ENCODE measurements at regions not wholly inside any gene's neighbourhood (a gene's known extent, or its start where the extent isn't known, plus 50 kb on each side); places are given as distances from the start of the nearest gene placed in this dataset.
"Not testable (repeated sequence)": the region's sequence is repeated elsewhere in the genome, so short reads cannot be mapped to it uniquely, and the experiment has no call there.

GRCh38 chr2:89894988-89895387 is 1203.5 kb downstream of the RPIA start:
- H3K9me3 Mint-ChIP-seq; H3K9me3 ChIP-seq (ENCODE audit: control insufficient read depth in 1 of 2, insufficient read depth in 1 of 2, low read length in 2 of 2); H3K27ac ChIP-seq (ENCODE audit: low read depth in 1 of 2, low read length in 2 of 2); DNase-seq; ATAC-seq (ENCODE audit: poor library complexity); H3K4me1 ChIP-seq (ENCODE audit: insufficient read depth, low read length); H3K4me3 Mint-ChIP-seq; H3K36me3 Mint-ChIP-seq (ENCODE audit: low read depth); H3K27ac Mint-ChIP-seq; H3K27me3 Mint-ChIP-seq; POLR2A ChIA-PET; H3K36me3 ChIP-seq (ENCODE audit: insufficient read depth, low read length); H3K4me3 ChIP-seq (ENCODE audit: low read length); H3K27me3 ChIP-seq (ENCODE audit: control insufficient read depth in 1 of 2, insufficient read depth in 2 of 2, low read length in 2 of 2); H3K4me1 Mint-ChIP-seq (ENCODE audit: low read depth); CTCF ChIA-PET; intact Hi-C loops (cut with DNase I, micrococcal nuclease): not testable (repeated sequence)

DNA sequence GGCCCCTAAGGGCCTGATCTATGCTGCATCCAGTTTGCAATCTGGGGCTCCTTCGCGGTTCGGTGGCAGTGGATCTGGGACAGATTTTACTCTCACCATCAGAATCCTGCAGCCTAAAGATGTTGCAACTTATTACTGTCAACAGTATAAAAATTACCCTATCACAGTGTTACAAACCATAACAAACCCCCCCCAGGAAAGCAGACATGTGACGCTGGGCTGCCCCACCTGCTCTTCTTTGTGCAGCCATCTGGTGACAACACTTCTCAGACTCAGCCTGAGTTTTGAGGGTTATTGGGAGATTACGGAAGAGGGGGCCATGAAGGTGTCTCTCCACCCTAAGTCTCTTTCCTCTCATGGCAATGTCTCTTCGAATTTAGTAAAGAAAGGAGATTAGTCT is 1204.2 kb downstream of the RPIA start:
- H3K4me3 ChIP-seq (ENCODE audit: low read length); H3K27ac Mint-ChIP-seq; CTCF ChIA-PET; H3K36me3 ChIP-seq (ENCODE audit: insufficient read depth, low read length); H3K27ac ChIP-seq (ENCODE audit: low read depth in 1 of 2, low read length in 2 of 2); H3K4me1 Mint-ChIP-seq (ENCODE audit: low read depth); ATAC-seq (ENCODE audit: poor library complexity); H3K4me1 ChIP-seq (ENCODE audit: insufficient read depth, low read length); intact Hi-C loops (cut with DNase I, micrococcal nuclease); H3K4me3 Mint-ChIP-seq; H3K36me3 Mint-ChIP-seq (ENCODE audit: low read depth); H3K9me3 ChIP-seq (ENCODE audit: control insufficient read depth in 1 of 2, insufficient read depth in 1 of 2, low read length in 2 of 2); H3K9me3 Mint-ChIP-seq; POLR2A ChIA-PET; H3K27me3 ChIP-seq (ENCODE audit: control insufficient read depth in 1 of 2, insufficient read depth in 2 of 2, low read length in 2 of 2); H3K27me3 Mint-ChIP-seq; DNase-seq: not testable (repeated sequence)

DNA sequence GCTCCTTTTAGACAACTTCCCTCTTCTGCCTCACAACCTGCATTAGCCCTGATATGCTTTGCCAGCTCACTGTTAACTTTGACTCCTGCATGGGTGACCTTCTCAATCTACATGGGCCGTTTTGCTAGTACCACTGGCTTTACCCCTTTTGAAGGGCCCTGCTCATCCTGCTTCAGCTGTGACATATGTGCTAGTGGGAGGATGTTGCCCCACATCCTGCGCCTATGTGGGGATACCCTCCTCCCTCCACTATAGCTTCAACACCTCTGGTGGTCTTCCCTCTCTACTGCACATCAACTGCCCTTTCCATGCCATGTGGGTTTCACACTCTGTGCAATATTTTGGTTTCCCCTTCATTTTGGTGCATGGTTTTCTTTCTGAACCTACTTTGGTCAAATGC is 1235.5 kb downstream of the RPIA start:
- H3K27ac ChIP-seq (ENCODE audit: low read depth in 1 of 2, low read length in 2 of 2); DNase-seq; H3K4me3 Mint-ChIP-seq; CTCF ChIA-PET; H3K9me3 ChIP-seq (ENCODE audit: control insufficient read depth in 1 of 2, insufficient read depth in 1 of 2, low read length in 2 of 2); H3K4me1 Mint-ChIP-seq (ENCODE audit: low read depth); H3K36me3 ChIP-seq (ENCODE audit: insufficient read depth, low read length); H3K27me3 Mint-ChIP-seq; intact Hi-C loops (cut with DNase I, micrococcal nuclease); POLR2A ChIA-PET; H3K9me3 Mint-ChIP-seq; H3K27me3 ChIP-seq (ENCODE audit: control insufficient read depth in 1 of 2, insufficient read depth in 2 of 2, low read length in 2 of 2); ATAC-seq (ENCODE audit: poor library complexity); H3K27ac Mint-ChIP-seq; H3K4me3 ChIP-seq (ENCODE audit: low read length); H3K4me1 ChIP-seq (ENCODE audit: insufficient read depth, low read length); H3K36me3 Mint-ChIP-seq (ENCODE audit: low read depth): not testable (repeated sequence)

GRCh38 chr2:89935436-89935835 is 1244.0 kb downstream of the RPIA start:
- intact Hi-C loops (cut with DNase I, micrococcal nuclease); H3K4me1 ChIP-seq (ENCODE audit: insufficient read depth, low read length); H3K36me3 Mint-ChIP-seq (ENCODE audit: low read depth); H3K4me3 ChIP-seq (ENCODE audit: low read length); POLR2A ChIA-PET; H3K27ac ChIP-seq (ENCODE audit: low read depth in 1 of 2, low read length in 2 of 2); H3K27me3 Mint-ChIP-seq; ATAC-seq (ENCODE audit: poor library complexity); H3K9me3 Mint-ChIP-seq; CTCF ChIA-PET; H3K4me1 Mint-ChIP-seq (ENCODE audit: low read depth); DNase-seq; H3K27me3 ChIP-seq (ENCODE audit: control insufficient read depth in 1 of 2, insufficient read depth in 2 of 2, low read length in 2 of 2); H3K27ac Mint-ChIP-seq; H3K36me3 ChIP-seq (ENCODE audit: insufficient read depth, low read length); H3K4me3 Mint-ChIP-seq; H3K9me3 ChIP-seq (ENCODE audit: control insufficient read depth in 1 of 2, insufficient read depth in 1 of 2, low read length in 2 of 2): not testable (repeated sequence)

GRCh38 chr2:89936011-89936410 is 1244.5 kb downstream of the RPIA start:
- H3K27me3 Mint-ChIP-seq; POLR2A ChIA-PET; H3K4me1 Mint-ChIP-seq (ENCODE audit: low read depth); DNase-seq; CTCF ChIA-PET; H3K27ac ChIP-seq (ENCODE audit: low read depth in 1 of 2, low read length in 2 of 2); intact Hi-C loops (cut with DNase I, micrococcal nuclease); H3K36me3 ChIP-seq (ENCODE audit: insufficient read depth, low read length); H3K9me3 Mint-ChIP-seq; ATAC-seq (ENCODE audit: poor library complexity); H3K9me3 ChIP-seq (ENCODE audit: control insufficient read depth in 1 of 2, insufficient read depth in 1 of 2, low read length in 2 of 2); H3K4me1 ChIP-seq (ENCODE audit: insufficient read depth, low read length); H3K36me3 Mint-ChIP-seq (ENCODE audit: low read depth); H3K27me3 ChIP-seq (ENCODE audit: control insufficient read depth in 1 of 2, insufficient read depth in 2 of 2, low read length in 2 of 2); H3K4me3 Mint-ChIP-seq; H3K4me3 ChIP-seq (ENCODE audit: low read length); H3K27ac Mint-ChIP-seq: not testable (repeated sequence)

DNA sequence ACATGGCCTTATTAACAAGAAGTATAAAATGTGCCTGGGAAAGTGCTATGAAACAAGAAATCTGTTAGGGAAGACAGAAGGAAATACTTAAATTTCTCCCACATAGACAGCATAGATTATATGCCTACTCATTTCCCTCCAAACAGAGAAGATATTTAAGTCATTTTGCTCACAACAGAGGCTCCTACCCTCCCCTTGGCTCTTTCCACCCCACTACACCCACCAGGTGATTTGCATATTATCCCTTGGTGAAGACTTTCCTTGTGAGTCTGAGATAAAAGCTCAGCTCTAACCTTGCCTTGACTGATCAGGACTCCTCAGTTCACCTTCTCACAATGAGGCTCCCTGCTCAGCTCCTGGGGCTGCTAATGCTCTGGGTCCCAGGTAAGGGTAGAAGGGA is 1245.1 kb downstream of the RPIA start:
- intact Hi-C loops (cut with DNase I, micrococcal nuclease); H3K4me3 ChIP-seq (ENCODE audit: low read length); H3K27ac ChIP-seq (ENCODE audit: low read depth in 1 of 2, low read length in 2 of 2); DNase-seq; H3K4me3 Mint-ChIP-seq; CTCF ChIA-PET; H3K27ac Mint-ChIP-seq; H3K9me3 Mint-ChIP-seq; H3K4me1 Mint-ChIP-seq (ENCODE audit: low read depth); POLR2A ChIA-PET; H3K4me1 ChIP-seq (ENCODE audit: insufficient read depth, low read length); H3K9me3 ChIP-seq (ENCODE audit: control insufficient read depth in 1 of 2, insufficient read depth in 1 of 2, low read length in 2 of 2); H3K36me3 ChIP-seq (ENCODE audit: insufficient read depth, low read length); H3K36me3 Mint-ChIP-seq (ENCODE audit: low read depth); H3K27me3 Mint-ChIP-seq; H3K27me3 ChIP-seq (ENCODE audit: control insufficient read depth in 1 of 2, insufficient read depth in 2 of 2, low read length in 2 of 2); ATAC-seq (ENCODE audit: poor library complexity): not testable (repeated sequence)

GRCh38 chr2:89938756-89939155 is 1247.3 kb downstream of the RPIA start:
- CTCF ChIA-PET; ATAC-seq (ENCODE audit: poor library complexity); H3K36me3 ChIP-seq (ENCODE audit: insufficient read depth, low read length); H3K27me3 ChIP-seq (ENCODE audit: control insufficient read depth in 1 of 2, insufficient read depth in 2 of 2, low read length in 2 of 2); H3K27me3 Mint-ChIP-seq; POLR2A ChIA-PET; H3K4me1 ChIP-seq (ENCODE audit: insufficient read depth, low read length); intact Hi-C loops (cut with DNase I, micrococcal nuclease); H3K9me3 ChIP-seq (ENCODE audit: control insufficient read depth in 1 of 2, insufficient read depth in 1 of 2, low read length in 2 of 2); H3K4me3 ChIP-seq (ENCODE audit: low read length); H3K9me3 Mint-ChIP-seq; H3K36me3 Mint-ChIP-seq (ENCODE audit: low read depth); H3K4me1 Mint-ChIP-seq (ENCODE audit: low read depth); H3K4me3 Mint-ChIP-seq; DNase-seq; H3K27ac Mint-ChIP-seq; H3K27ac ChIP-seq (ENCODE audit: low read depth in 1 of 2, low read length in 2 of 2): not testable (repeated sequence)
